GM23338 (cell line): ENCODE measurements at regions not wholly inside any gene's neighbourhood (a gene's known extent, or its start where the extent isn't known, plus 50 kb on each side); places are given as distances from the start of the nearest gene placed in this dataset.

Source experiments
- ATAC-seq: fragments of 200-7000 bp; cut with Tn5 transposase; 3 replicates; pipeline ENCODE4 v1.9.1; 2020
- DNase-seq: peaks from one replicate; pipeline ENCODE4 v3.0.0-alpha.2; 2015; ENCODE audit warnings: low spot score
- H2AFZ ChIP-seq: fragments of 200-600 bp; sonication (generic); 2 replicates; pipeline ENCODE4 v1.8.0; 2016; ENCODE audit warnings: antibody characterized with exemption, mild to moderate bottlenecking, moderate library complexity
- H3F3A ChIP-seq: fragments of 200-600 bp; sonication (generic); replicated peaks from 2 replicates; pipeline ENCODE4 v1.8.0; 2017; ENCODE audit warnings: antibody characterized with exemption, mixed run types, low read depth
- H3K27ac ChIP-seq: fragments of 200-600 bp; sonication (generic); 2 replicates; pipeline ENCODE4 v1.6.1; 2016; ENCODE audit warnings: low read depth
- H3K27me3 ChIP-seq: fragments of 200-600 bp; sonication (generic); 2 replicates; pipeline ENCODE4 v1.8.0; 2016; ENCODE audit warnings: mild to moderate bottlenecking, mixed run types, moderate library complexity; ENCODE audit not compliant: insufficient read depth
- H3K36me3 ChIP-seq: fragments of 200-600 bp; sonication (generic); 2 replicates; pipeline ENCODE4 v1.8.0; 2016; ENCODE audit warnings: mild to moderate bottlenecking; ENCODE audit not compliant: insufficient read depth
- H3K4me1 ChIP-seq: fragments of 200-600 bp; sonication (generic); 2 replicates; pipeline ENCODE4 v1.8.0; 2016; ENCODE audit warnings: mild to moderate bottlenecking, moderate library complexity; ENCODE audit not compliant: insufficient read depth
- H3K4me2 ChIP-seq: fragments of 200-600 bp; sonication (generic); 2 replicates; pipeline ENCODE4 v1.7.1; 2017; ENCODE audit warnings: mixed run types
- H3K4me3 ChIP-seq: fragments of 200-600 bp; sonication (generic); 2 replicates; pipeline ENCODE4 v1.6.1; 2016; ENCODE audit warnings: mixed run types
- H3K79me2 ChIP-seq: fragments of 200-600 bp; sonication (generic); replicated peaks from 2 replicates; pipeline ENCODE4 v1.8.0; 2017; ENCODE audit warnings: mild to moderate bottlenecking; ENCODE audit not compliant: insufficient read depth
- H3K9me2 ChIP-seq: fragments of 200-600 bp; sonication (generic); 2 replicates; pipeline ENCODE4 v1.8.0; 2017; ENCODE audit not compliant: insufficient read depth
- H4K20me1 ChIP-seq: fragments of 200-600 bp; sonication (generic); replicated peaks from 2 replicates; pipeline ENCODE4 v1.8.0; 2017; ENCODE audit warnings: mild to moderate bottlenecking; ENCODE audit not compliant: insufficient read depth
- H3K27ac Mint-ChIP-seq: 2 replicates; pipeline ENCODE4 v1.8.0; 2020; ENCODE audit warnings: inconsistent platforms, mild to moderate bottlenecking, moderate library complexity, mixed read lengths
- H3K27me3 Mint-ChIP-seq: 3 replicates; pipeline ENCODE4 v1.8.0; 2022; ENCODE audit warnings: low read depth, mild to moderate bottlenecking, moderate library complexity, mixed read lengths, inconsistent platforms; ENCODE audit not compliant: insufficient read depth, poor library complexity
- H3K36me3 Mint-ChIP-seq: 3 replicates; pipeline ENCODE4 v1.8.0; 2021; ENCODE audit warnings: low read depth, mild to moderate bottlenecking, inconsistent platforms, moderate library complexity, mixed read lengths
- H3K4me1 Mint-ChIP-seq: 3 replicates; pipeline ENCODE4 v1.8.0; 2020; ENCODE audit warnings: mild to moderate bottlenecking, inconsistent platforms, mixed read lengths
- H3K4me3 Mint-ChIP-seq: 3 replicates; pipeline ENCODE4 v1.8.0; 2021; ENCODE audit warnings: moderate library complexity, mild to moderate bottlenecking, inconsistent platforms, mixed read lengths
- H3K9me3 Mint-ChIP-seq: 3 replicates; pipeline ENCODE4 v1.8.0; 2020; ENCODE audit warnings: moderate library complexity, mild to moderate bottlenecking, inconsistent platforms, mixed read lengths
- CREB1 ChIP-seq: fragments of 250-450 bp; sonication (Bioruptor Pico); IDR thresholded peaks from 2 replicates; pipeline ENCODE4 v1.5.0; 2020; ENCODE audit warnings: low read depth, mild to moderate bottlenecking, moderate library complexity
- ETS1 ChIP-seq: IDR thresholded peaks from 2 replicates; pipeline ENCODE4 v1.6.1; 2016; ENCODE audit warnings: antibody characterized with exemption
- EZH2 ChIP-seq: fragments of 200-600 bp; sonication (generic); IDR thresholded peaks from one replicate; pipeline ENCODE4 v1.8.0; 2017; ENCODE audit warnings: antibody characterized with exemption, mild to moderate bottlenecking, low read depth; ENCODE audit not compliant: unreplicated experiment
- POLR2AphosphoS5 ChIP-seq: IDR thresholded peaks from 2 replicates; pipeline ENCODE4 v1.6.1; 2016; ENCODE audit warnings: antibody characterized with exemption, low read depth
- REST ChIP-seq: IDR thresholded peaks from one replicate; pipeline ENCODE4 v1.6.1; 2018; ENCODE audit warnings: antibody characterized with exemption; ENCODE audit not compliant: unreplicated experiment
- ZNF114 ChIP-seq: fragments of 250-450 bp; sonication (Bioruptor Pico); IDR thresholded peaks from 2 replicates; pipeline ENCODE4 v1.5.0; 2020; ENCODE audit warnings: mild to moderate bottlenecking, moderate library complexity
- ZNF331 ChIP-seq: fragments of 250-450 bp; sonication (Bioruptor Pico); IDR thresholded peaks from 2 replicates; pipeline ENCODE4 v1.5.0; 2020; ENCODE audit warnings: low read depth, mild to moderate bottlenecking, moderate library complexity
- TF ChIP-seq, protein P1 (sequence below), 2 experiments: fragments of 200-600 bp in 1 of 2; sonication (generic) in 1 of 2; conservative IDR thresholded peaks; 2 replicates each; pipeline versions ENCODE4 v1.5.1 to v1.6.1; 2016 to 2017; ENCODE audit warnings: antibody characterized with exemption in 2 of 2, low read depth in 2 of 2, mild to moderate bottlenecking in 2 of 2, moderate library complexity in 1 of 2

DNA sequence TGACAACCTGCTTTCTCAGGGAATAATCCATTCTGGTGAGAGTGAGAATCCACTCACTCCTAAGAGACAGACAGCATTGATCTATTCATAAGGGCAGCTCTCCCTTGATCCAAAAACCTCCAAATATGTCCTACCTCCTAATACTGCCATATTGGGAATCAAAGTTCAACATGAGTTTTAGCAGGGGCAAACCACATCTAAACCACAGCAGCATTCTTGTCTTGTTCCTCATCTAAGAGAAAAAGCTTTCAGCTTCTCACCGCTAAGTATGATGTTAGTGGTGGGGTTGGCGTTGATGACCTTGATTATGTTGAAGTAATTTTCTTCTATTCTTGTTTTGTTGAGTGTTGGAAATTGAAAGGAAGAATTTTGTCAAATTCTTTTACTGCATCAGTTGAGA is 69.6 kb downstream of the SERTM2 start:
- Histone ChIP-seq H3K4me3 (no peak overlapping the region), H3K27me3 (no peaks in the 10 kb centered on the region), H3F3A (no peaks in the 10 kb centered on the region), H3K4me2 (no peak overlapping the region), H2AFZ (no peak overlapping the region), H3K27ac (no peak overlapping the region), H3K36me3 (no peaks in the 10 kb centered on the region), H3K79me2 (no peaks in the 10 kb centered on the region), H4K20me1 (no peaks in the 10 kb centered on the region), H3K9me2 (no peaks in the 10 kb centered on the region), H3K4me1 (peaks cover 9% of the 10 kb centered on the region)
- DNase-seq (no peak), ATAC-seq (no peak)
- H3K4me3 Mint-ChIP-seq, result no peak overlapping the region
- no peaks in the 10 kb centered on the region for H3K36me3 Mint-ChIP-seq
- H3K27me3 Mint-ChIP-seq, result no peaks in the 10 kb centered on the region
- no peak for TF ChIP-seq REST
- TF ChIP-seq ZNF331 (CRISPR knock-in tag), result no peak
- TF ChIP-seq, protein P1, sequence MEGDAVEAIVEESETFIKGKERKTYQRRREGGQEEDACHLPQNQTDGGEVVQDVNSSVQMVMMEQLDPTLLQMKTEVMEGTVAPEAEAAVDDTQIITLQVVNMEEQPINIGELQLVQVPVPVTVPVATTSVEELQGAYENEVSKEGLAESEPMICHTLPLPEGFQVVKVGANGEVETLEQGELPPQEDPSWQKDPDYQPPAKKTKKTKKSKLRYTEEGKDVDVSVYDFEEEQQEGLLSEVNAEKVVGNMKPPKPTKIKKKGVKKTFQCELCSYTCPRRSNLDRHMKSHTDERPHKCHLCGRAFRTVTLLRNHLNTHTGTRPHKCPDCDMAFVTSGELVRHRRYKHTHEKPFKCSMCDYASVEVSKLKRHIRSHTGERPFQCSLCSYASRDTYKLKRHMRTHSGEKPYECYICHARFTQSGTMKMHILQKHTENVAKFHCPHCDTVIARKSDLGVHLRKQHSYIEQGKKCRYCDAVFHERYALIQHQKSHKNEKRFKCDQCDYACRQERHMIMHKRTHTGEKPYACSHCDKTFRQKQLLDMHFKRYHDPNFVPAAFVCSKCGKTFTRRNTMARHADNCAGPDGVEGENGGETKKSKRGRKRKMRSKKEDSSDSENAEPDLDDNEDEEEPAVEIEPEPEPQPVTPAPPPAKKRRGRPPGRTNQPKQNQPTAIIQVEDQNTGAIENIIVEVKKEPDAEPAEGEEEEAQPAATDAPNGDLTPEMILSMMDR (conservative IDR thresholded peaks at IDR 0.05; ENCODE audit: low read depth in 2 of 2), result no peak
- H3K9me3 Mint-ChIP-seq, result no peaks in the 10 kb centered on the region
- H3K27ac Mint-ChIP-seq, result no peak overlapping the region
- H3K4me1 Mint-ChIP-seq, result peaks cover 3% of the 10 kb centered on the region; the same call in 2 of the 3 replicates

- no peaks in the 10 kb centered on the region for H3K79me2 ChIP-seq
- Mint-ChIP-seq H3K36me3 (peaks cover 2% of the 10 kb centered on the region; the same call in 1 of the 3 replicates), H3K27ac (no peak overlapping the region), H3K27me3 (peaks cover 2% of the 10 kb centered on the region), H3K4me1 (peaks cover 3% of the 10 kb centered on the region; the same call in 2 of the 3 replicates), H3K9me3 (no peaks in the 10 kb centered on the region; the same call in 2 of the 3 replicates), H3K4me3 (no peak overlapping the region)
- DNase-seq (peak; percentile 5), ATAC-seq (no peak)
- no peaks in the 10 kb centered on the region for H3K36me3 ChIP-seq
- H4K20me1 ChIP-seq, result no peaks in the 10 kb centered on the region
- no peaks in the 10 kb centered on the region for H3K9me2 ChIP-seq
- H3F3A ChIP-seq, result no peaks in the 10 kb centered on the region
- no peak overlapping the region for H2AFZ ChIP-seq
- H3K4me1 ChIP-seq, result peaks cover 6% of the 10 kb centered on the region; the same call in 1 of the 2 replicates
- H3K4me3 ChIP-seq, result no peak overlapping the region
- no peaks in the 10 kb centered on the region for H3K27me3 ChIP-seq
- H3K4me2 ChIP-seq, result no peak overlapping the region
- H3K27ac ChIP-seq, result no peak overlapping the region
- no peak for TF ChIP-seq POLR2AphosphoS5
- no peak for TF ChIP-seq CREB1 (CRISPR knock-in tag)
- TF ChIP-seq, protein P1 (conservative IDR thresholded peaks at IDR 0.05; ENCODE audit: low read depth in 2 of 2), result no peak
- no peak for TF ChIP-seq EZH2
- TF ChIP-seq REST, result no peak
- TF ChIP-seq ETS1, result no peak
- no peak for TF ChIP-seq ZNF114 (CRISPR knock-in tag)
These were observed 73.9 kb downstream of the SERTM2 start for GRCh38 chrX:111585337-111585736.
